Spleen (tissue), 11 donors: ENCODE measurements at regions not wholly inside any gene's neighbourhood (a gene's known extent, or its start where the extent isn't known, plus 50 kb on each side); places are given as distances from the start of the nearest gene placed in this dataset.

ENCODE experiments used
- DNase-seq: peaks from one replicate; pipeline ENCODE4 v3.0.0-alpha.2; 2020
- H3K27ac ChIP-seq, 8 donors: fragments of 200-600 bp; sonication (generic) in 7 of 8; 1 replicate in 4 of 8; 2 replicates in 4 of 8; pipeline versions ENCODE4 v1.5.0 to v1.8.0; 2016 to 2021; ENCODE audit warnings: inconsistent platforms in 4 of 8, mild to moderate bottlenecking in 4 of 8, moderate library complexity in 1 of 8
- H3K27me3 ChIP-seq, 7 donors: fragments of 200-600 bp; sonication (generic) in 6 of 7; replicated peaks in 1 of 7; 1 replicate in 4 of 7; 2 replicates in 3 of 7; pipeline versions ENCODE4 v1.5.0 to v1.8.0; 2016 to 2021; ENCODE audit warnings: inconsistent platforms in 3 of 7, mild to moderate bottlenecking in 1 of 7
- H3K36me3 ChIP-seq, 6 donors: fragments of 200-600 bp; sonication (generic) in 5 of 6; 1 replicate in 4 of 6; 2 replicates in 2 of 6; pipeline versions ENCODE4 v1.5.0 to v1.8.0; 2016 to 2021; ENCODE audit warnings: inconsistent platforms in 2 of 6
- H3K4me1 ChIP-seq, 6 donors: fragments of 200-600 bp; sonication (generic) in 5 of 6; 1 replicate in 3 of 6; 2 replicates in 3 of 6; pipeline versions ENCODE4 v1.5.0 to v1.8.0; 2016 to 2021; ENCODE audit warnings: inconsistent platforms in 3 of 6
- H3K4me3 ChIP-seq, 8 donors: fragments of 200-600 bp; sonication (generic) in 7 of 8; 1 replicate in 4 of 8; 2 replicates in 4 of 8; pipeline versions ENCODE4 v1.5.0 to v1.8.0; 2016 to 2021; ENCODE audit warnings: inconsistent platforms in 4 of 8, mild to moderate bottlenecking in 4 of 8, moderate library complexity in 2 of 8
- H3K9me3 ChIP-seq, 8 donors: fragments of 200-600 bp; sonication (generic) in 7 of 8; 1 replicate in 4 of 8; 2 replicates in 4 of 8; pipeline versions ENCODE4 v1.5.0 to v1.8.0; 2016 to 2021; ENCODE audit warnings: inconsistent platforms in 4 of 8
- POLR2A ChIP-seq, 3 donors: fragments of 450-650 bp; IDR thresholded peaks; one replicate each; pipeline ENCODE4 v1.5.1; 2017; ENCODE audit warnings: antibody characterized with exemption in 3 of 3, mild to moderate bottlenecking in 1 of 3
- POLR2AphosphoS5 ChIP-seq, 3 donors: sonication (generic); formaldehyde crosslinking; IDR thresholded peaks; one replicate each; pipeline ENCODE4 v1.5.1; 2017; ENCODE audit warnings: antibody characterized with exemption in 3 of 3
- WGBS, 5 donors: extraction: QIAGEN DNeasy Blood & Tissue Kit in 3 of 5; methylation state at CpG; one replicate each; pipeline versions ENCODE4 v1.1.5 to v1.1.7; 2013 to 2018; 5-methylcytosine and 5-hydroxymethylcytosine counted together
- intact Hi-C: fragments of 100-400 bp; cut with DNase I; formaldehyde crosslinking; loops from one replicate; pipeline ENCODE4 v1.15.0; 2023; ENCODE audit warnings: low total_unique reads
- TF ChIP-seq, protein P1 (sequence below), 11 experiments: fragments of 200-600 bp in 7 of 11; fragments of 450-650 bp in 4 of 11; sonication (generic) in 4 of 11; IDR thresholded peaks in 8 of 11; conservative IDR thresholded peaks in 3 of 11; 1 replicate in 7 of 11; 2 replicates in 4 of 11; pipeline versions ENCODE4 v1.4.0 to v1.8.0; 2016 to 2021; ENCODE audit warnings: antibody characterized with exemption in 11 of 11, inconsistent platforms in 4 of 11, mild to moderate bottlenecking in 1 of 11
- donor health status: healthy with polysubstance abuse.
- donor health status: DM: no; HTN: no; CAD: no; lungs with moderate emphysema.
- donor health status: DM: no; HTN: no; CAD: no.
- donor health status: Bipolar disorder and iron deficiency.
- donor health status: healthy.
- donor health status: DM: no; HTN: no; CAD: no.
- donor health status: DM: yes; HTN: yes; CAD: no.

DNA sequence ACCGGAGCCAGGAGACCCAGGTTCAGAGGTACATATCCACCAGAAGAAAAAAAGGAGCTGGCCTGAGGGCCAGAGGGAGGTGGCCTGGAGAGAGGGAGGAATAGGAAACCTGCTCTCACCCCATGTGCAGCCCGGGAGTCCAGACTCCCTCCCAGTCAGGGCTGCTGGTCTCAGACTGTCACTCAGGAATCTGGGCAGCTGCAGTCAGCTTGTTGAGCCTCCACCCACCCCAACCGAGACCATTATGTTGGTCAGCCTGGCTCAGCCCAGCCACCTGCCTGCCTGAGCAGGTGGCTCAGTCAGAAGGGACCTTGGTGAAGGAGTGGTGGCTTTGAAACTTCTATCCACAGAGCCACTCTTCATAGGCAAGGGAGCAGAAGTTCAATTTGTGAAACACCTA is 53.3 kb upstream of the EPB41L1 start:
- H3K4me1 ChIP-seq, result peaks cover 10 to 38% (median 24%) of the 10 kb centered on the region in 6 donors

DNA sequence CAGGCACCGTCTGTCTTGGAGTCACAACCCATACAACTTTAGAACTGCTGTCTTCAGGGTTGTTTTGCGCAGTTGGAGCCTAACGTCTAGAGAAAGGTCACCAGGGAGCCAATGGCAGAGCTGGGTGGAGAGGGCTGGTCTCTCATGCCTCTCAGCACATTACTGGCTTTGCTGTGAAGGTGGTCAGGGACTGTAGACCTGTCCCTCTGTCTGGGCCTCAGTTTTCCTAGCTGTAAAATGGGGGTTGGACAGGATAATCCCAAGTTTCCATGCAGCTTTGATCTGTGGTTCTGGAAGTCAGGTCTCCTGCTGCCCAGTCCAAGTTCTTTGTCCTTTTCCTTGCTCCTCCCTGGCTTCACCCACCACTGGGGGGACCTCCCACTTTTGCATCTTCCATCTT is 52.2 kb upstream of the EPB41L1 start:
- WGBS, 5 donors, result 38 to 67% (median 58%) methylated on average over 2 to 3 of the region's 3 CpGs
- Histone ChIP-seq H3K27ac (no peak overlapping the region), H3K36me3 (no peaks in the 10 kb centered on the region), H3K27me3 (no peaks in the 10 kb centered on the region), H3K9me3 (no peaks in the 10 kb centered on the region), H3K4me1 (peaks cover 10 to 32% (median 22%) of the 10 kb centered on the region in 6 donors), H3K4me3 (no peak overlapping the region)
- no peak for TF ChIP-seq POLR2A (IDR thresholded peaks at IDR 0.05)
- TF ChIP-seq, protein P1, sequence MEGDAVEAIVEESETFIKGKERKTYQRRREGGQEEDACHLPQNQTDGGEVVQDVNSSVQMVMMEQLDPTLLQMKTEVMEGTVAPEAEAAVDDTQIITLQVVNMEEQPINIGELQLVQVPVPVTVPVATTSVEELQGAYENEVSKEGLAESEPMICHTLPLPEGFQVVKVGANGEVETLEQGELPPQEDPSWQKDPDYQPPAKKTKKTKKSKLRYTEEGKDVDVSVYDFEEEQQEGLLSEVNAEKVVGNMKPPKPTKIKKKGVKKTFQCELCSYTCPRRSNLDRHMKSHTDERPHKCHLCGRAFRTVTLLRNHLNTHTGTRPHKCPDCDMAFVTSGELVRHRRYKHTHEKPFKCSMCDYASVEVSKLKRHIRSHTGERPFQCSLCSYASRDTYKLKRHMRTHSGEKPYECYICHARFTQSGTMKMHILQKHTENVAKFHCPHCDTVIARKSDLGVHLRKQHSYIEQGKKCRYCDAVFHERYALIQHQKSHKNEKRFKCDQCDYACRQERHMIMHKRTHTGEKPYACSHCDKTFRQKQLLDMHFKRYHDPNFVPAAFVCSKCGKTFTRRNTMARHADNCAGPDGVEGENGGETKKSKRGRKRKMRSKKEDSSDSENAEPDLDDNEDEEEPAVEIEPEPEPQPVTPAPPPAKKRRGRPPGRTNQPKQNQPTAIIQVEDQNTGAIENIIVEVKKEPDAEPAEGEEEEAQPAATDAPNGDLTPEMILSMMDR (IDR thresholded peaks at IDR 0.05 in 8 of 11, conservative IDR thresholded peaks at IDR 0.05 in 3 of 11), result no peak
- no peak for TF ChIP-seq POLR2AphosphoS5 (IDR thresholded peaks at IDR 0.05)
- no peak for DNase-seq
- intact Hi-C loops, result no loop called here

More for the DNA sequence above, 53.3 kb upstream of the EPB41L1 start:
- no peak for DNase-seq
- Histone ChIP-seq H3K4me3 (no peak overlapping the region), H3K9me3 (no peaks in the 10 kb centered on the region), H3K36me3 (no peaks in the 10 kb centered on the region), H3K27me3 (no peaks in the 10 kb centered on the region), H3K27ac (no peak overlapping the region)
- intact Hi-C loops, result no loop called here
- TF ChIP-seq POLR2A (IDR thresholded peaks at IDR 0.05), result no peak
- peak in 1 of 3 donors; percentile 35 for TF ChIP-seq POLR2AphosphoS5 (IDR thresholded peaks at IDR 0.05)
- WGBS, 5 donors, result 53 to 72% (median 67%) methylated on average over 3 of the region's 3 CpGs

GRCh38 chr20:36102809-36103596 is 51.5 kb upstream of the EPB41L1 start:
- Histone ChIP-seq H3K9me3 (no peaks in the 10 kb centered on the region), H3K4me3 (no peak overlapping the region), H3K36me3 (no peaks in the 10 kb centered on the region), H3K4me1 (peaks cover 3 to 25% (median 15%) of the 10 kb centered on the region in 6 donors), H3K27me3 (no peaks in the 10 kb centered on the region), H3K27ac (no peak overlapping the region)
- TF ChIP-seq, protein P1 (IDR thresholded peaks at IDR 0.05 in 8 of 11, conservative IDR thresholded peaks at IDR 0.05 in 3 of 11), result no peak
- TF ChIP-seq POLR2A (IDR thresholded peaks at IDR 0.05) (no peak), POLR2AphosphoS5 (IDR thresholded peaks at IDR 0.05) (no peak)
- no peak for DNase-seq
- intact Hi-C loops, result no loop called here
- 50 to 67% (median 60%) methylated on average over 4 of the region's 4 CpGs for WGBS, 5 donors

- Histone ChIP-seq H3K27ac (no peak overlapping the region), H3K4me3 (no peak overlapping the region), H3K9me3 (no peaks in the 10 kb centered on the region), H3K27me3 (no peaks in the 10 kb centered on the region), H3K4me1 (peaks cover 0 to 17% (median 7%) of the 10 kb centered on the region in 6 donors), H3K36me3 (no peaks in the 10 kb centered on the region)
- 71 to 79% (median 75%) methylated on average over 7 of the region's 7 CpGs for WGBS, 5 donors
- DNase-seq, result no peak
- intact Hi-C loops, result no loop called here
- TF ChIP-seq POLR2AphosphoS5 (IDR thresholded peaks at IDR 0.05) (no peak), POLR2A (IDR thresholded peaks at IDR 0.05) (no peak)
- TF ChIP-seq, protein P1 (IDR thresholded peaks at IDR 0.05 in 8 of 11, conservative IDR thresholded peaks at IDR 0.05 in 3 of 11), result no peak
Measured at GRCh38 chr20:36104244-36104643, 50.3 kb upstream of the EPB41L1 start.
